RWPE2 (cell line): ENCODE measurements at regions not wholly inside any gene's neighbourhood (a gene's known extent, or its start where the extent isn't known, plus 50 kb on each side); places are given as distances from the start of the nearest gene placed in this dataset.

Source experiments
- ATAC-seq: fragments of 200-7000 bp; cut with Tn5 transposase; 3 replicates; pipeline ENCODE4 v1.9.1; 2021; ENCODE audit warnings: low read depth
- DNase-seq: peaks from one replicate; pipeline ENCODE4 v3.0.0-alpha.2; 2020; ENCODE audit warnings: low spot score
- H3K27ac ChIP-seq: fragments of 450-650 bp; 2 replicates; pipeline ENCODE4 v1.5.1; 2017; ENCODE audit warnings: mild to moderate bottlenecking; ENCODE audit not compliant: poor library complexity, severe bottlenecking
- H3K27me3 ChIP-seq: fragments of 250-450 bp; sonication (Bioruptor Pico); 2 replicates; pipeline ENCODE4 v1.5.1; 2021; ENCODE audit warnings: mild to moderate bottlenecking, moderate library complexity; ENCODE audit not compliant: insufficient read depth, poor library complexity, severe bottlenecking
- H3K36me3 ChIP-seq: fragments of 250-450 bp; sonication (Bioruptor Pico); 2 replicates; pipeline ENCODE4 v1.5.1; 2020; ENCODE audit warnings: low read depth, mild to moderate bottlenecking, moderate library complexity
- H3K4me1 ChIP-seq: fragments of 250-450 bp; sonication (Bioruptor Pico); 2 replicates; pipeline ENCODE4 v1.5.1; 2021; ENCODE audit warnings: mild to moderate bottlenecking, moderate library complexity; ENCODE audit not compliant: insufficient read depth, poor library complexity, severe bottlenecking
- H3K4me3 ChIP-seq: fragments of 250-450 bp; sonication (Bioruptor Pico); 2 replicates; pipeline ENCODE4 v1.5.1; 2021; ENCODE audit warnings: mild to moderate bottlenecking, moderate library complexity; ENCODE audit not compliant: severe bottlenecking
- H3K9me3 ChIP-seq: fragments of 250-450 bp; sonication (Bioruptor Pico); 2 replicates; pipeline ENCODE4 v1.5.1; 2021; ENCODE audit warnings: mild to moderate bottlenecking, moderate library complexity; ENCODE audit not compliant: severe bottlenecking
- TF ChIP-seq, protein P1 (sequence below): fragments of 450-650 bp; IDR thresholded peaks from one replicate; pipeline ENCODE4 v1.5.1; 2017; ENCODE audit warnings: mild to moderate bottlenecking, moderate library complexity; ENCODE audit not compliant: poor library complexity, severe bottlenecking

DNA sequence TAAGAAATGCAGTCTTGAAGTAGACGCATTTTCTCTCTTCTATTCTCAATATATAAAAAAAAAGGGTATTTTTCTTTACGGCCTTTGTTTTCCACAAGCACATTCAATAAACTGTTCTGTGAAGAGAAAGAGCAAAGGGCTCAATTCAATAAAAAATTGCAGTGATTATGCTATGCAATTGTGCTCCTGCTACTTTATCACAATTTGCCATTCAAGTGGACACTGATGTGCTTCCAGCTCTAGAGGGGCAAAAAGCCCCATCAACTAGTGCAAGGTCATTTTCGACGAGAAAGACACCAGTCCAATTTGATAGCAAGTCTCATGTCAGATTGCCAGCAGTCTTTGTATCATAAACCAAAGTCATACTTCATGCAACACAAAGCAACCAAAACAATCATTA is 82.6 kb upstream of the THSD7A start:
- Histone ChIP-seq H3K27me3 (no peaks in the 10 kb centered on the region), H3K9me3 (no peaks in the 10 kb centered on the region), H3K4me3 (no peak overlapping the region), H3K27ac (no peak overlapping the region), H3K4me1 (no peaks in the 10 kb centered on the region), H3K36me3 (no peaks in the 10 kb centered on the region)
- ATAC-seq (no peak), DNase-seq (no peak)
- TF ChIP-seq, protein P1, sequence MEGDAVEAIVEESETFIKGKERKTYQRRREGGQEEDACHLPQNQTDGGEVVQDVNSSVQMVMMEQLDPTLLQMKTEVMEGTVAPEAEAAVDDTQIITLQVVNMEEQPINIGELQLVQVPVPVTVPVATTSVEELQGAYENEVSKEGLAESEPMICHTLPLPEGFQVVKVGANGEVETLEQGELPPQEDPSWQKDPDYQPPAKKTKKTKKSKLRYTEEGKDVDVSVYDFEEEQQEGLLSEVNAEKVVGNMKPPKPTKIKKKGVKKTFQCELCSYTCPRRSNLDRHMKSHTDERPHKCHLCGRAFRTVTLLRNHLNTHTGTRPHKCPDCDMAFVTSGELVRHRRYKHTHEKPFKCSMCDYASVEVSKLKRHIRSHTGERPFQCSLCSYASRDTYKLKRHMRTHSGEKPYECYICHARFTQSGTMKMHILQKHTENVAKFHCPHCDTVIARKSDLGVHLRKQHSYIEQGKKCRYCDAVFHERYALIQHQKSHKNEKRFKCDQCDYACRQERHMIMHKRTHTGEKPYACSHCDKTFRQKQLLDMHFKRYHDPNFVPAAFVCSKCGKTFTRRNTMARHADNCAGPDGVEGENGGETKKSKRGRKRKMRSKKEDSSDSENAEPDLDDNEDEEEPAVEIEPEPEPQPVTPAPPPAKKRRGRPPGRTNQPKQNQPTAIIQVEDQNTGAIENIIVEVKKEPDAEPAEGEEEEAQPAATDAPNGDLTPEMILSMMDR = no peak

DNA sequence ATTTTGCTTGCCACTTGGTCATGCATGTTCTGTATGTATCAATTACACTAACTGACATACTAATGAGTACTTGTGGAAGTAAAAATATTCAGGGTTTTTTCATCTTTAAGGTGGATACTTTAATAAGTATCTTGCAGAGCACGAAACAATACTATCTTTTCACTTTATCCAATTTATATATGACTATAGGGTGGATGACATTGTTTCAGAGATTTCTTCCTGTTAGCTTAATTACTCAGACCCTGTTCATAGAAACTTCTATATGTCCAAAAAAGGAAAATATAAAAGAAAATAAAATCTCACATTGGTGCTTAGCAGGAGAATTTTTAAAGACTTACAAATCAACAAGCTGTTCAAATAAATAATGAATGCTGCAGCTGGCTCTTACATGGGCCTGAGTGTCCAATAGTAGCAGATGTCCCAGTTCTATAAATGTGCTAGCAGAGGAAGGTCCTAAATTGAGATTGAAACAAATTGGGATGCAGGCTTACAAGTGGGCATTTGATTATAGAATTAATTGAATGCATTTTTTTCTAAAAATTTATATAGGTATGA is 91.5 kb upstream of the THSD7A start:
- H3K27ac ChIP-seq = no peak overlapping the region
- ATAC-seq = no peak
- H3K27me3 ChIP-seq = no peaks in the 10 kb centered on the region
- H3K36me3 ChIP-seq = no peaks in the 10 kb centered on the region
- no peaks in the 10 kb centered on the region for H3K9me3 ChIP-seq
- TF ChIP-seq, protein P1 = no peak
- no peaks in the 10 kb centered on the region for H3K4me1 ChIP-seq
- DNase-seq = no peak
- H3K4me3 ChIP-seq = no peak overlapping the region

DNA sequence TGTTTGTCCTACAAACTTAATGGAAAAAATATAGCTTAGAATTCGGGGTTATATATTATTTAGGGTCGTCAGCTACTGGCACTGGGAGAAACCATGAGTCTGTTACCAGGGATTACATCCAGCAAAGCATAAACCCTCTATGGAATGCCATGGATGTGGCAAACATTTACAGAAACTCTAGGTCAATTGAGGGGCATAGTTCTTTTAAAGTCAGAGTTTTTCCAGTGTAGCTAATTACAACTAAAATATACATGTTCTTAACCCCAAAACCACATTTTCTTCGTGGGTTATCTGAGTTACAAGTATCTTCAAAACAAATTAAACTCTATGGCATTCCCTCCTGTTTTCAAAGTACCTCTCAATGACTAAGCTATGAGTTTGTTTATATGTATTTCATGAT is 99.3 kb upstream of the THSD7A start:
- H3K4me1 ChIP-seq = no peaks in the 10 kb centered on the region
- ATAC-seq (no peak), DNase-seq (no peak)
- H3K27ac ChIP-seq = no peak overlapping the region
- no peaks in the 10 kb centered on the region for H3K36me3 ChIP-seq
- H3K9me3 ChIP-seq = no peaks in the 10 kb centered on the region
- peaks cover 6% of the 10 kb centered on the region for H3K27me3 ChIP-seq
- TF ChIP-seq, protein P1 = no peak
- no peak overlapping the region for H3K4me3 ChIP-seq

DNA sequence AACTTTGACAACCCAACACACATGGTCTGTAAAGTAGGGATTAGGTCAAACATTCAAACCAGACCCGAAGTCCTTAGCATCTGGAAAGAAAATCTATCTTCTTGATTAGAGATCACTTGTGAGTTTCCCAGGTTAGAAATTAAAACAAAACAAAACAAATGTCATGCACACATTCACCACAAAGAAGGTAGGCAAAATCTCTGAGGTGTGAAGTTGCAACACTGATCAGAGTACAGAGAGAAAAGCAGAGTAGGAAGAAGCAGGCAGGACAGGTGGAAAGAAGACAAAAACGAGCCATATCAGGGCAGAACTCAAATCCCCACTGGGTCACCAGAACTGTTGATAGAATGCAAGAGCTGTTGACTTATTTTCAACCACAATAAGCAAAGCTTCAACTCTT is 102.8 kb upstream of the THSD7A start:
- peaks cover 6% of the 10 kb centered on the region for H3K27me3 ChIP-seq
- ATAC-seq (no peak), DNase-seq (no peak)
- no peaks in the 10 kb centered on the region for H3K36me3 ChIP-seq
- H3K4me3 ChIP-seq = no peak overlapping the region
- no peaks in the 10 kb centered on the region for H3K9me3 ChIP-seq
- H3K4me1 ChIP-seq = no peaks in the 10 kb centered on the region
- no peak overlapping the region for H3K27ac ChIP-seq
- TF ChIP-seq, protein P1 = no peak

DNA sequence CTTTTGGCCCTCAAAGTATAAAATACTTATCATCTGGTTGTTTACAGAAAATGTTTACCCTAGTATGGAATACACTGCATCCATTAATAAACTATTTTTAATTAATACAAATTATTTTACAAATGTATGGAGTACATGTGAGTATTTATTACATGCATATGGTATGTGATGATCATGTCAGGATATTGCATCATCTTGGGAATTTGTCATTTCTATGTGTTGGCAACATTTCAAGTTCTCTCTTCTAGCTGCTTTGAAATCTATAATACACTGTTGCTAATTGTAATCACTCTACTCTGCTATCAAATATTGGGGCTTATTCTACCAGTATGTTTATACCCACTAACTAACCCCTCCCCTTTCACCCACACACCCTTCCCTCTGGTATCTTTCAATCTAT is 103.9 kb upstream of the THSD7A start:
- no peaks in the 10 kb centered on the region for H3K9me3 ChIP-seq
- H3K36me3 ChIP-seq = no peaks in the 10 kb centered on the region
- ATAC-seq (no peak), DNase-seq (no peak)
- H3K27me3 ChIP-seq = peaks cover 6% of the 10 kb centered on the region
- TF ChIP-seq, protein P1 = no peak
- H3K4me3 ChIP-seq = no peak overlapping the region
- H3K27ac ChIP-seq = no peak overlapping the region
- H3K4me1 ChIP-seq = no peaks in the 10 kb centered on the region
